HG03175 (cell line): ENCODE measurements at regions not wholly inside any gene's neighbourhood (a gene's known extent, or its start where the extent isn't known, plus 50 kb on each side); places are given as distances from the start of the nearest gene placed in this dataset.

Experiments used
- ATAC-seq: cut with Tn5 transposase; IDR thresholded peaks from one replicate; pipeline ENCODE4 v1.9.1; 2021; ENCODE audit warnings: mild to moderate bottlenecking, moderate library complexity; ENCODE audit not compliant: unreplicated experiment

DNA sequence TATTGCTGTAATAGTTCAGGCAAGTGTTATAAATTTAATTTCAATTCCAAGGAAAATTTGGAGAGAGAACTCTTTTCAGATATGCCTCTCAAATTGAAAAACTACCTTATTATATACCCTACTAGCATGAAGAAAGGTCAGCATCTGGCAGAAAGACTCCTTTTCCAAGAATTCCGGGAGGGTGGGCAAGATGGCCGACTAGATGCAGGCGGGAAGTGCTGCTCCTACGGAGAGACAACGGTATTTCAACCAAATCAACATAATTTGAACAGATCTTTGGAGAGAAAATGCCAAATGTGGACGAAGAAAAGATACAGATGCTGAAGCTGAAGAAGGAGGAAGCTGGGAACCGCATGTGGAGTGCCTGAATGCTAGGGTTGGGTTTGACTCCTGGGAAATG lies 53.8 kb upstream of the INTU start:
- no peak for ATAC-seq

DNA sequence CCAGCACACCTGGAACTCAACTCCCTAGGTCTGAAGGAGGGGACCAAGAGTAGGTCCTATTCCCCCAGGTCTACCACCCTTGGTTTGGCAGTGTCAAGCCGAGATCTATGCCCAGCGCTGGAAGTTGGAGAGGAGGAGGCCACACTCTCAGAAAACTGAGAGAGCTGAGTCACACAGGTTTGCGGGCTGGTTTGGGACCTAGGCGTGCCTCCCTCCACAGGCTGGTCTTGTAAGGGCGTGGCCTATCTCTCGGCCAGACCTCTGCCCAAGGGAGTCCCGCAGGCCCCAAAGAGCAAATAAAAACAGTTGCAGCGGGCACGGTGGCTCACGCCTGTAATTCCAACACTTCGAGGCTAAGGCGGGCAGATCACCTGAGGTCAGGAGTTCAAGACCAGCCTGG lies 52.9 kb upstream of the INTU start:
- ATAC-seq = no peak

DNA sequence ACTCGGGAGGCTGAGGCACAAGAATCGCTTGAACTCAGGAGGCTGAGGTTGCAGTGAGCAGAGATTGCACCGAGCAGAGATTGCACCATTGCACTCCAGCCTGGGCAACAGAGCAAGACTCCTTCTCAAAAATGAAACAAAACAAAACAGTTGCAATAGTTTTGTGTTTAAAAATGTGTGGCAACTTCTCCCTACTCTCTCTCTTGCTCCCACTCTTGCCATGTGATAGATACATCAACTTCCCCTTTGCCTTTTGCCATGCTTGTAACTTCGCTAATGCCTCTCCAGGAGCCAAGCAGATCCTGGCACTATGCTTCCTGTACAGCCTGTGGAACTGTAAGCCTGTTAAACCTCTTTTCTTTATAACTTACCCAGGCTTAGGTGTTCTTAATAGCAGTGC lies 52.5 kb upstream of the INTU start:
- no peak for ATAC-seq

DNA sequence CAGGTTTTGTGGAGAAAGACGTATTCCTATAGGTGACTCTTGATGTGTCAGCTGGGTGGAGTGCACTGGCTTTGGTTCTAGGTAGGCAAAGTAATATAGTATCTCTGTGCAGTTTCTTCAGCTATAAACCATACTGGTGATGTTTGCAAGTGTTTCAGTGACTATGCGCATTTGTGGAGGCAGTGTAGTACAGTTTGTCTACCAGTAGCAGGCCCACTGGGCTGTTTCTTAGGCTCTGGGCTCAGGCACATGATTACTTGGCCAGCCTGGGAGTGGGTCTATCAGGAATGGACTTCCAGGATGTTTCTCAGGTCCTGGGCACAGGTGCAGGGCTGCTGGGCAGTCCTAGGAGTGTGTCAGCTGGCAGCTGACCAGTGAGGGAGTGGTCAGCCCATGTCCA lies 51.9 kb upstream of the INTU start:
- no peak for ATAC-seq
